ENCODE measurements at regions not wholly inside any gene's neighbourhood (a gene's known extent, or its start where the extent isn't known, plus 50 kb on each side); places are given as distances from the start of the nearest gene placed in this dataset.
"Not testable (repeated sequence)": the region's sequence is repeated elsewhere in the genome, so short reads cannot be mapped to it uniquely, and the experiment has no call there.

- no peak for DNase-seq (ENCODE audit: low read depth in 1 of 2, low spot score in 1 of 2)
- in situ Hi-C loops (cut with HindIII; ENCODE audit: low pct_unique_long_range_greater_than_20kb, low sequenced_read_pairs), result no loop called here
Observed at GRCh38 chr6:166235666-166236292, 68.1 kb upstream of the TBXT start.

GRCh38 chr6:166231181-166231580, 63.5 kb upstream of the TBXT start:
- DNase-seq (ENCODE audit: low read depth in 1 of 2, low spot score in 1 of 2); in situ Hi-C loops (cut with HindIII; ENCODE audit: low pct_unique_long_range_greater_than_20kb, low sequenced_read_pairs): not testable (repeated sequence)

More at GRCh38 chr6:166235666-166236292, 68.1 kb upstream of the TBXT start:
- TF ChIP-seq JUND (IDR thresholded peaks at IDR 0.05; ENCODE audit: low read depth), result no peak

- in situ Hi-C loops (cut with HindIII; ENCODE audit: low pct_unique_long_range_greater_than_20kb, low sequenced_read_pairs), result no loop called here
- TF ChIP-seq JUND (IDR thresholded peaks at IDR 0.05; ENCODE audit: low read depth), result no peak
- DNase-seq (ENCODE audit: low read depth in 1 of 2, low spot score in 1 of 2), result no peak
Observed at GRCh38 chr6:166228839-166229528, 61.3 kb upstream of the TBXT start.

GRCh38 chr6:166228425-166228824, 60.8 kb upstream of the TBXT start:
- in situ Hi-C loops (cut with HindIII; ENCODE audit: low pct_unique_long_range_greater_than_20kb, low sequenced_read_pairs), result no loop called here
- DNase-seq (ENCODE audit: low read depth in 1 of 2, low spot score in 1 of 2), result no peak
- TF ChIP-seq JUND (IDR thresholded peaks at IDR 0.05; ENCODE audit: low read depth), result no peak

- in situ Hi-C loops (cut with HindIII; ENCODE audit: low pct_unique_long_range_greater_than_20kb, low sequenced_read_pairs), result no loop called here
- TF ChIP-seq JUND (IDR thresholded peaks at IDR 0.05; ENCODE audit: low read depth), result no peak
Observed at GRCh38 chr6:166223079-166223478, 55.4 kb upstream of the TBXT start.

GRCh38 chr6:166222631-166223030, 55.0 kb upstream of the TBXT start:
- in situ Hi-C loops (cut with HindIII; ENCODE audit: low pct_unique_long_range_greater_than_20kb, low sequenced_read_pairs), result no loop called here
- DNase-seq (ENCODE audit: low read depth in 1 of 2, low spot score in 1 of 2), result no peak
- TF ChIP-seq JUND (IDR thresholded peaks at IDR 0.05; ENCODE audit: low read depth), result no peak

More at GRCh38 chr6:166223079-166223478, 55.4 kb upstream of the TBXT start:
- no peak for DNase-seq (ENCODE audit: low read depth in 1 of 2, low spot score in 1 of 2)

DNA sequence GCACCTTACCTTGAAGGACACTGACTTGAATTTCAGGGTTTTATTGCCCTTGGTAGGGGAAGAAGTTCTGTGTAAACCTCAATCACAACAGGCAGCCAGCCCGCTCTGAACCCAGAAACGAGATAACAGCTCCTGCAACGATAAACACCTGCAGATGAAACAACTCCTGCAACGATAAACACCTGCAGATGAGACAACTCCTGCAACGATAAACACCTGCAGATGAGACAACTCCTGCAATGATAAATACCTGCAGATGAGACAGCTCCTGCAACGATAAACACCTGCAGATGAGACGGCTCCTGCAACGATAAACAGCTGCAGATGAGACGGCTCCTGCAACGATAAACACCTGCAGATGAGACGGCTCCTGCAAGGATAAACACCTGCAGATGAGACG, 54.0 kb upstream of the TBXT start:
- no peak for TF ChIP-seq JUND (IDR thresholded peaks at IDR 0.05; ENCODE audit: low read depth)
- in situ Hi-C loops (cut with HindIII; ENCODE audit: low pct_unique_long_range_greater_than_20kb, low sequenced_read_pairs), result no loop called here
- no peak for DNase-seq (ENCODE audit: low read depth in 1 of 2, low spot score in 1 of 2)

- no peak for DNase-seq (ENCODE audit: low read depth in 1 of 2, low spot score in 1 of 2)
- in situ Hi-C loops (cut with HindIII; ENCODE audit: low pct_unique_long_range_greater_than_20kb, low sequenced_read_pairs), result no loop called here
- no peak for TF ChIP-seq JUND (IDR thresholded peaks at IDR 0.05; ENCODE audit: low read depth)
Observed at GRCh38 chr6:166221040-166221439, 53.4 kb upstream of the TBXT start.
